ENCODE measurements at regions not wholly inside any gene's neighbourhood (a gene's known extent, or its start where the extent isn't known, plus 50 kb on each side); places are given as distances from the start of the nearest gene placed in this dataset.

DNA sequence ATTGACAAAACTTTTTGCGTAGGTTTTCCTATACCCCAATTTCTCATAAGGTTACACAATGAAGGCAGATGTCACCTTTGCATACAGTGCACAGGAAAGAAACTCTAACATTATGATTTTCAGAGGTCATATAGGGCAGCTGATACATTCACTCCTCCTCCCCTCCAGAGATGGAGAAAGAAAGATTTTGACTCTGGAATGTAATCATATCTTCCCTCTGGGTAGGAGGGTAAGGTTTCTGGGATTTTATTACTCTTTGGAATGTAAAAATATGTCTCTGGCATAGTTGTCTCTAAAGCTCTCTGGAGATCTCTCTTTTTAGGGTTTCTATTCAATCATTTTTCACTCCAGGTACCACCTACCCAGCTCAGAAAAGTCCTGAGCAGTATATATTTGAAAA lies 398.3 kb downstream of the GPD2 start:
- Histone ChIP-seq H3K27me3 (ENCODE audit: low read length) (no peaks in the 10 kb centered on the region), H3K4me3 (ENCODE audit: insufficient read depth, low read length, poor library complexity, severe bottlenecking) (no peak overlapping the region), H3F3A (ENCODE audit: insufficient read depth) (no peaks in the 10 kb centered on the region), H4K20me1 (ENCODE audit: low read depth, low read length) (no peaks in the 10 kb centered on the region), H2AFZ (ENCODE audit: low read depth, low read length, severe bottlenecking) (no peak overlapping the region), H3K9me3 (ENCODE audit: insufficient read depth, low read length) (no peaks in the 10 kb centered on the region), H3K36me3 (ENCODE audit: low read length) (no peaks in the 10 kb centered on the region), H3K9ac (ENCODE audit: low read length) (no peak overlapping the region), H3K4me2 (ENCODE audit: low read depth, low read length, poor library complexity, severe bottlenecking) (no peak overlapping the region), H3K9me2 (replicated peaks; ENCODE audit: insufficient read depth, low read length) (no peaks in the 10 kb centered on the region), H3K79me2 (ENCODE audit: insufficient read depth, low read length) (no peaks in the 10 kb centered on the region), H3K27ac (ENCODE audit: low read depth, low read length) (no peak overlapping the region)
- TF ChIP-seq EZH2phosphoT487 (conservative IDR thresholded peaks at IDR 0.05; ENCODE audit: low read length), result no peak

DNA sequence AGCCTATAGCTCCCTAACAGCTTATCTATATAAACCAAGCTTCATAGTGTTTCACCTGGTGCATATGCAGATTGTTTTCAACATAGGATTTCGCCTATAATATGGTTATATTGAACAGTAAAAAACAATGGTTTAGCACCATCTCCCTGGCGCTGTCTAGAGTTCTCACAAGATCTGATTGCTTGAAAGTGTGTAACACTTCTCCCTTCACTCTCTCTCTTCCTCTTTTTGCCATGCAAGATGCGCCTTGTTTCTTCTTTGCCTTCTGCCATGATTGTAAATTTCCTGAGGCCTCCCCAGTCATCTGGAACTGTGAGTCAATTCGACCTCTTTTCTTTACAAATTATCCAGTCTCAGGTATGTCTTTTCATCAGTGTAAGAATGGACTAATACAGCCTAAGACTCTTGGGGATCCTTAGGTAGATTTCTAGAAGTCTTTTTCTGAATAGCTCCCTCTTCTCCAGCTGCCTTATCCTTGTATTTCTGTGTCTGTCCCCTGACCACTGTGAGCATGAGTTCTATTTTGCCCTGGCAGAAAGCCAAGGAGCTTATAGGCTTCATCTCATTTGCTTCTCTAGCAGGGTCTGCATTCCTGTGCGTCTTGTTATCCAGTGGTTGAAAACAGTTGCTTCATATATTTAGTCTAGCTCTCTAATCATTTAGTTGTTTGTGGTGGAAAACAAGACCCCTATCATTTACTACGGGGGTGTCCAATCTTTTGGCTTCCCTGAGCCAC lies 401.6 kb downstream of the GPD2 start:
- no peaks in the 10 kb centered on the region for H3F3A ChIP-seq (ENCODE audit: insufficient read depth)
- TF ChIP-seq, protein P1, sequence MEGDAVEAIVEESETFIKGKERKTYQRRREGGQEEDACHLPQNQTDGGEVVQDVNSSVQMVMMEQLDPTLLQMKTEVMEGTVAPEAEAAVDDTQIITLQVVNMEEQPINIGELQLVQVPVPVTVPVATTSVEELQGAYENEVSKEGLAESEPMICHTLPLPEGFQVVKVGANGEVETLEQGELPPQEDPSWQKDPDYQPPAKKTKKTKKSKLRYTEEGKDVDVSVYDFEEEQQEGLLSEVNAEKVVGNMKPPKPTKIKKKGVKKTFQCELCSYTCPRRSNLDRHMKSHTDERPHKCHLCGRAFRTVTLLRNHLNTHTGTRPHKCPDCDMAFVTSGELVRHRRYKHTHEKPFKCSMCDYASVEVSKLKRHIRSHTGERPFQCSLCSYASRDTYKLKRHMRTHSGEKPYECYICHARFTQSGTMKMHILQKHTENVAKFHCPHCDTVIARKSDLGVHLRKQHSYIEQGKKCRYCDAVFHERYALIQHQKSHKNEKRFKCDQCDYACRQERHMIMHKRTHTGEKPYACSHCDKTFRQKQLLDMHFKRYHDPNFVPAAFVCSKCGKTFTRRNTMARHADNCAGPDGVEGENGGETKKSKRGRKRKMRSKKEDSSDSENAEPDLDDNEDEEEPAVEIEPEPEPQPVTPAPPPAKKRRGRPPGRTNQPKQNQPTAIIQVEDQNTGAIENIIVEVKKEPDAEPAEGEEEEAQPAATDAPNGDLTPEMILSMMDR (IDR thresholded peaks at IDR 0.05; ENCODE audit: insufficient read depth, low read length, poor library complexity, severe bottlenecking), result no peak
- no peaks in the 10 kb centered on the region for H4K20me1 ChIP-seq (ENCODE audit: low read depth, low read length)
- H3K79me2 ChIP-seq (ENCODE audit: insufficient read depth, low read length), result no peaks in the 10 kb centered on the region
- no peaks in the 10 kb centered on the region for H3K36me3 ChIP-seq (ENCODE audit: low read length)
- H2AFZ ChIP-seq (ENCODE audit: low read depth, low read length, severe bottlenecking), result no peak overlapping the region
- H3K9me2 ChIP-seq (replicated peaks; ENCODE audit: insufficient read depth, low read length), result no peaks in the 10 kb centered on the region
- no peaks in the 10 kb centered on the region for H3K9me3 ChIP-seq (ENCODE audit: insufficient read depth, low read length)
- no peak overlapping the region for H3K4me2 ChIP-seq (ENCODE audit: low read depth, low read length, poor library complexity, severe bottlenecking)
- H3K27me3 ChIP-seq (ENCODE audit: low read length), result no peaks in the 10 kb centered on the region
- no peak overlapping the region for H3K4me3 ChIP-seq (ENCODE audit: insufficient read depth, low read length, poor library complexity, severe bottlenecking)
- no peak overlapping the region for H3K9ac ChIP-seq (ENCODE audit: low read length)
- no peak overlapping the region for H3K27ac ChIP-seq (ENCODE audit: low read depth, low read length)

DNA sequence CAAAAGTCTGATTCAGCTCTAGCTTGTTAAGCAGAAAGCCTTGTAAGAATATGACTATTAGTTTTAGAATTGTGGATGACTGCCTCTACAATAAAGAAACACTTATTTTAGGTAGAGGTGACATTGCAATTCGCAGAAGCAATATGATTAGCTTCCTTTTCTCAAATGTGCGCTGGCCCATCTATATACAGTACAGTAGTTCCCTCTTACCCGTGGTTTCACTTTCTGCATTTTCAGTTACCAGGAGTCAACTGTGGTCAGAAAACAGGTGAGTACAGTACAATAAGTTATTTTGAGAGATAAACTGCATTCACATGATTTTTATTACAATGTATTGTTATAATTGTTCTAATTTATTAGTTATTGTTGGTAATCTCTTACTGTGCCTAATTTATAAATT lies 405.1 kb downstream of the GPD2 start:
- H2AFZ ChIP-seq (ENCODE audit: low read depth, low read length, severe bottlenecking), result no peak overlapping the region

More for the DNA sequence above, 405.1 kb downstream of the GPD2 start:
- Histone ChIP-seq H3K4me2 (ENCODE audit: low read depth, low read length, poor library complexity, severe bottlenecking) (no peak overlapping the region), H3K27ac (ENCODE audit: low read depth, low read length) (no peak overlapping the region), H3K27me3 (ENCODE audit: low read length) (no peaks in the 10 kb centered on the region), H3K9me3 (ENCODE audit: insufficient read depth, low read length) (no peaks in the 10 kb centered on the region), H3K4me3 (ENCODE audit: insufficient read depth, low read length, poor library complexity, severe bottlenecking) (no peak overlapping the region), H3K79me2 (ENCODE audit: insufficient read depth, low read length) (no peaks in the 10 kb centered on the region), H3K36me3 (ENCODE audit: low read length) (no peaks in the 10 kb centered on the region), H3K9me2 (replicated peaks; ENCODE audit: insufficient read depth, low read length) (no peaks in the 10 kb centered on the region), H3K9ac (ENCODE audit: low read length) (no peak overlapping the region), H4K20me1 (ENCODE audit: low read depth, low read length) (no peaks in the 10 kb centered on the region), H3F3A (ENCODE audit: insufficient read depth) (no peaks in the 10 kb centered on the region)
- TF ChIP-seq, protein P1 (IDR thresholded peaks at IDR 0.05; ENCODE audit: insufficient read depth, low read length, poor library complexity, severe bottlenecking), result no peak
- no peak for TF ChIP-seq EZH2phosphoT487 (conservative IDR thresholded peaks at IDR 0.05; ENCODE audit: low read length)

Measured in SU-DHL-6 (cell line).